Ascending aorta (tissue), 2 donors: ENCODE measurements at regions not wholly inside any gene's neighbourhood (a gene's known extent, or its start where the extent isn't known, plus 50 kb on each side); places are given as distances from the start of the nearest gene placed in this dataset.
A peak's percentile ranks its signal among the peaks of the same experiment; 100 is the strongest.

Experiments used
- DNase-seq, 2 donors: peaks; one replicate each; pipeline ENCODE4 v3.0.0-alpha.2; 2019; ENCODE audit warnings: low spot score in 2 of 2
- H3K27ac ChIP-seq, 2 donors: fragments of 200-600 bp; sonication (generic); one replicate each; pipeline ENCODE4 v1.5.1; 2016 to 2017; ENCODE audit warnings: mild to moderate bottlenecking in 1 of 2
- H3K27me3 ChIP-seq: fragments of 200-600 bp; sonication (generic); one replicate; pipeline ENCODE4 v1.5.1; 2017
- H3K36me3 ChIP-seq, 2 donors: fragments of 200-600 bp; sonication (generic); one replicate each; pipeline ENCODE4 v1.5.1; 2016
- H3K4me1 ChIP-seq, 2 donors: fragments of 200-600 bp; sonication (generic); one replicate each; pipeline ENCODE4 v1.5.1; 2016 to 2017; ENCODE audit warnings: mild to moderate bottlenecking in 1 of 2
- H3K4me3 ChIP-seq, 2 donors: fragments of 200-600 bp; sonication (generic); one replicate each; pipeline ENCODE4 v1.5.1; 2016 to 2017; ENCODE audit warnings: mild to moderate bottlenecking in 1 of 2
- H3K9me3 ChIP-seq, 2 donors: fragments of 200-600 bp; sonication (generic); one replicate each; pipeline ENCODE4 v1.5.1; 2016
- intact Hi-C: fragments of 100-400 bp; cut with DNase I; formaldehyde crosslinking; loops from one replicate; pipeline ENCODE4 v1.15.1; 2023
- TF ChIP-seq, protein P1 (sequence below), 3 experiments: fragments of 200-600 bp in 2 of 3; fragments of 450-650 bp in 1 of 3; sonication (generic) in 2 of 3; IDR thresholded peaks; one replicate each; pipeline ENCODE4 v1.5.1; 2016 to 2019; ENCODE audit warnings: antibody characterized with exemption in 3 of 3, mild to moderate bottlenecking in 1 of 3, moderate library complexity in 1 of 3

GRCh38 chr12:75782069-75782581 is 249.5 kb downstream of the PHLDA1 start:
- H3K4me1 ChIP-seq = peaks cover 8 to 44% of the 10 kb centered on the region in 2 donors
- no peak overlapping the region for H3K4me3 ChIP-seq
- TF ChIP-seq, protein P1, sequence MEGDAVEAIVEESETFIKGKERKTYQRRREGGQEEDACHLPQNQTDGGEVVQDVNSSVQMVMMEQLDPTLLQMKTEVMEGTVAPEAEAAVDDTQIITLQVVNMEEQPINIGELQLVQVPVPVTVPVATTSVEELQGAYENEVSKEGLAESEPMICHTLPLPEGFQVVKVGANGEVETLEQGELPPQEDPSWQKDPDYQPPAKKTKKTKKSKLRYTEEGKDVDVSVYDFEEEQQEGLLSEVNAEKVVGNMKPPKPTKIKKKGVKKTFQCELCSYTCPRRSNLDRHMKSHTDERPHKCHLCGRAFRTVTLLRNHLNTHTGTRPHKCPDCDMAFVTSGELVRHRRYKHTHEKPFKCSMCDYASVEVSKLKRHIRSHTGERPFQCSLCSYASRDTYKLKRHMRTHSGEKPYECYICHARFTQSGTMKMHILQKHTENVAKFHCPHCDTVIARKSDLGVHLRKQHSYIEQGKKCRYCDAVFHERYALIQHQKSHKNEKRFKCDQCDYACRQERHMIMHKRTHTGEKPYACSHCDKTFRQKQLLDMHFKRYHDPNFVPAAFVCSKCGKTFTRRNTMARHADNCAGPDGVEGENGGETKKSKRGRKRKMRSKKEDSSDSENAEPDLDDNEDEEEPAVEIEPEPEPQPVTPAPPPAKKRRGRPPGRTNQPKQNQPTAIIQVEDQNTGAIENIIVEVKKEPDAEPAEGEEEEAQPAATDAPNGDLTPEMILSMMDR (IDR thresholded peaks at IDR 0.05) = no peak
- no peaks in the 10 kb centered on the region for H3K9me3 ChIP-seq
- H3K27ac ChIP-seq = peak overlapping the region; percentile 80 to 83
- intact Hi-C loops = no loop called here
- no peaks in the 10 kb centered on the region for H3K27me3 ChIP-seq
- no peak for DNase-seq
- no peaks in the 10 kb centered on the region for H3K36me3 ChIP-seq

DNA sequence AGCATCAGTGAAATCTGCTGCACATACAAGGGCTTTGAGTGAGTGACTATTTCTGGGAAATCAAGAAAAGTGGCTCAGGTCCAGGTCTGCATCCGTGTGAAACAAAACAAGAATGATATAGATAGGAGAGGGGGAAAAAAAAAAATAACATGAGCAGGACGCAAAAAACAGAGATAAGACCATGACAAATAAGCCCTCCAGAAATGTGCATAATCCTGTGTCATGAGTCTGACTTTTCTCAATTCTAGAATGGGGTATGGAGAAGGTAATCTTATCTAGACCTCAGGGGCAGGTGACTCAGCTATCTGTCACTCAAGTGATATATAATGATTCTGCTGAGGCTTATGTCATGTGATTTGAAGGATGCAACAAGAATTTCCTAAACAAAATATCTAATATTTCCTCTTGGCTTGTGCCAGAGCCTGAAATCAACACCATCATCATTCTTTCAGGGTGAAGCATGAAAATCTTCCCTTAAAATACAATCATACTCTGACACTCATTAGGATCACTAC is 250.0 kb downstream of the PHLDA1 start:
- no peaks in the 10 kb centered on the region for H3K9me3 ChIP-seq
- no peaks in the 10 kb centered on the region for H3K27me3 ChIP-seq
- no peak for DNase-seq
- TF ChIP-seq, protein P1 (IDR thresholded peaks at IDR 0.05) = no peak
- peak overlapping the region in 1 of 2 donors; percentile 83 for H3K27ac ChIP-seq
- H3K4me1 ChIP-seq = peaks cover 8 to 44% of the 10 kb centered on the region in 2 donors
- intact Hi-C loops = no loop called here
- no peaks in the 10 kb centered on the region for H3K36me3 ChIP-seq
- H3K4me3 ChIP-seq = no peak overlapping the region

- Histone ChIP-seq H3K9me3 (no peaks in the 10 kb centered on the region), H3K36me3 (no peaks in the 10 kb centered on the region), H3K4me3 (no peak overlapping the region), H3K4me1 (peaks cover 8 to 41% of the 10 kb centered on the region in 2 donors), H3K27me3 (no peaks in the 10 kb centered on the region), H3K27ac (peak overlapping the region in 1 of 2 donors; percentile 83)
- TF ChIP-seq, protein P1 (IDR thresholded peaks at IDR 0.05) = no peak
- DNase-seq = no peak
- intact Hi-C loops = no loop called here
Observed at GRCh38 chr12:75779891-75780496, 251.6 kb downstream of the PHLDA1 start.

- TF ChIP-seq, protein P1 (IDR thresholded peaks at IDR 0.05) = no peak
- Histone ChIP-seq H3K4me3 (no peak overlapping the region), H3K9me3 (no peaks in the 10 kb centered on the region), H3K36me3 (no peaks in the 10 kb centered on the region), H3K4me1 (no peaks in the 10 kb centered on the region), H3K27me3 (no peaks in the 10 kb centered on the region), H3K27ac (no peak overlapping the region)
- intact Hi-C loops = no loop called here
- no peak for DNase-seq
Observed at GRCh38 chr12:75774261-75775052, 257.1 kb downstream of the PHLDA1 start.

- TF ChIP-seq, protein P1 (IDR thresholded peaks at IDR 0.05) = no peak
- Histone ChIP-seq H3K4me3 (no peak overlapping the region), H3K27me3 (no peaks in the 10 kb centered on the region), H3K36me3 (no peaks in the 10 kb centered on the region), H3K27ac (no peak overlapping the region), H3K4me1 (no peaks in the 10 kb centered on the region), H3K9me3 (no peaks in the 10 kb centered on the region)
- intact Hi-C loops = no loop called here
- DNase-seq = no peak
Observed at GRCh38 chr12:75773377-75773776, 258.2 kb downstream of the PHLDA1 start.
